OCI-LY7 (cell line): ENCODE measurements at regions not wholly inside any gene's neighbourhood (a gene's known extent, or its start where the extent isn't known, plus 50 kb on each side); places are given as distances from the start of the nearest gene placed in this dataset.

Experiments
- EZH2phosphoT487 ChIP-seq: fragments of 200-600 bp; sonication (generic); IDR thresholded peaks from 2 replicates; pipeline ENCODE4 v1.6.1; 2018; ENCODE audit warnings: low read depth, borderline replicate concordance, mild to moderate bottlenecking, mixed run types, antibody characterized with exemption, low read length, moderate library complexity, mixed read lengths
- TF ChIP-seq, protein P1 (sequence below): fragments of 200-600 bp; sonication (generic); conservative IDR thresholded peaks from 2 replicates; pipeline ENCODE4 v1.5.1; 2014; ENCODE audit warnings: mild to moderate bottlenecking, antibody characterized with exemption, low read length, moderate library complexity, mixed read lengths

DNA sequence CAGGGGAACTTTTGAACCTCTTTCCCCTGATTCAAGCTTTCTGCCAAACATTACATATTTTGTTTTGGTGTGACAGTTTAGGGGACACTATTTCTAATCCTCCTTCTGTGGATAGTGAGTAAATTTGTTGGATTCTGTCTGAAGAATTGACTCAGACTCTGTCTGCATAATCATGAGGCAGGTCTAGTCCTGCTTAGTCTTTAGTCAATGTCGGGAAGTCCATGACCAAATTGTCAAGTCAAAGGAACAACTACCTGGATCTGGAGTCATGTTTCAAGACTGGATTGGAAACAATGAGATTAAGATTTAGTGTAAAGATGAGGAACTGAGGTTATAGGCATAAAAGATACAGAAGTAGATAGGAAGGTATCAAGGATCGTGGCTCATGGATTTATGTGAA lies 100.9 kb downstream of the MAGEB17 start:
- TF ChIP-seq, protein P1, sequence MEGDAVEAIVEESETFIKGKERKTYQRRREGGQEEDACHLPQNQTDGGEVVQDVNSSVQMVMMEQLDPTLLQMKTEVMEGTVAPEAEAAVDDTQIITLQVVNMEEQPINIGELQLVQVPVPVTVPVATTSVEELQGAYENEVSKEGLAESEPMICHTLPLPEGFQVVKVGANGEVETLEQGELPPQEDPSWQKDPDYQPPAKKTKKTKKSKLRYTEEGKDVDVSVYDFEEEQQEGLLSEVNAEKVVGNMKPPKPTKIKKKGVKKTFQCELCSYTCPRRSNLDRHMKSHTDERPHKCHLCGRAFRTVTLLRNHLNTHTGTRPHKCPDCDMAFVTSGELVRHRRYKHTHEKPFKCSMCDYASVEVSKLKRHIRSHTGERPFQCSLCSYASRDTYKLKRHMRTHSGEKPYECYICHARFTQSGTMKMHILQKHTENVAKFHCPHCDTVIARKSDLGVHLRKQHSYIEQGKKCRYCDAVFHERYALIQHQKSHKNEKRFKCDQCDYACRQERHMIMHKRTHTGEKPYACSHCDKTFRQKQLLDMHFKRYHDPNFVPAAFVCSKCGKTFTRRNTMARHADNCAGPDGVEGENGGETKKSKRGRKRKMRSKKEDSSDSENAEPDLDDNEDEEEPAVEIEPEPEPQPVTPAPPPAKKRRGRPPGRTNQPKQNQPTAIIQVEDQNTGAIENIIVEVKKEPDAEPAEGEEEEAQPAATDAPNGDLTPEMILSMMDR = no peak
- no peak for TF ChIP-seq EZH2phosphoT487
